Central memory CD4-positive, alpha-beta T cell (primary cell): ENCODE measurements at regions not wholly inside any gene's neighbourhood (a gene's known extent, or its start where the extent isn't known, plus 50 kb on each side); places are given as distances from the start of the nearest gene placed in this dataset.
A peak's percentile ranks its signal among the peaks of the same experiment; 100 is the strongest.

Experiments
- DNase-seq: peaks from one replicate; pipeline ENCODE4 v3.0.0; 2022

- no peak for DNase-seq
These were observed 145.5 kb upstream of the RPS6KA2 start for GRCh38 chr6:166772518-166772917.

DNA sequence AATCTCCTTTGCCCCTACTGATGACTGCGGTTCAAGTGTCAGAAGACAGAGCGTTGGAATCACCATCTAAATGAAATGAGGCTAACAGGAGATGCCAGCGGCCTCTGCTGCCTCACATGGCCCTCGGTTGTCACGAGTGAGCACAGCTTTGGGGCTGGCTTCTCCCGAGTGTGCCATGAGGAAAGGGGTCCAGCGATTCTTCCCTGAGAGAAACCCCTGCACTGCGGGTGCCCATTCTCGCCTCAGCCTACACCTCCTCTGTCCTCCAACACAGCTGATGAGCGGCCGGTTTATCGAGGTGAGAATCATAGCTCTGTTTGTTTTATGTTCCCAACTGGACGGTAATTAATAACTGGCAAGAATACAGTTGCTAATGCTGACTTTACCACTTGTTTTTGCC is 144.7 kb upstream of the RPS6KA2 start:
- no peak for DNase-seq

DNA sequence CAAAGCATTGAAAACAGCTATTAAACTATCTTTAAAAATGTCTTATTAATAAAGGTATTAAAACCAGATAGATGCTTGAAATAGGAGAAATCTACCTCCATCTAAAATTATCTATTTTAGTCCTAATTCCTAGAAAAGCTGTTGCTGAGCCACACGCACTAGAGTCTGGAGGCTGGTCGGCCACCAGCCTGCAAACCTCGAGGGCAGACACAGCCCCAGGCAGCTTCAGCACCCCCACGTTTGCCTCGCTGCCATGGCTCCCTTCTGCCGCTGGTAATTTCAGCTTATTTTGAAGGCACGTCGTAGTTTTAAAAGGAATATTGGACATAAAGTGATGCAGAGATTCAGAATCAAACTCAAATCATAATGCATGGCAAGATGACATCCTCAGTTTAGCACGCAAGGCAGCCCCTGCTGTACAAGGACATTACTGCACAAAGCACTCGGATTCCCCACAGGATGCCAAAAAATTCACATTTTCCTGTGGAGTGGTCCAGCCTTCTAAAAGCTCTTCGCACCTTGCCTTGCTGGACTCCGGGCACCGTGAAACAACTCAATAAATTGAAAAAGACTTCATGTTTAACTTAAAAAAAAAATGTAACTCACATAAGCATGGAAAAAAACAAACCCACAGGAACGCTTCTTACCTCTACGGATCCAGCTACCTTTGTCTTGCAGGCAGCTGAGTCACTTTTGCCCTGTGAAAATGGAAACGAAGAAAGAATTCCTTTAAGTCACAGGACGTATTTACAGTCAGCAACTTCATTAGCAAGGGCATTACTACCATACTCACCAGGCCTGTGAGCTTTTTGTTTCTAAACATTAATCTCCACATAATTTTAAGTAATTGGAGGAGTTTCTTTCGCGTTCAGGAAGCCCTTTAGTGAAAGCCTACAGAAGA is 143.4 kb upstream of the RPS6KA2 start:
- DNase-seq = no peak

- no peak for DNase-seq
These were observed 142.6 kb upstream of the RPS6KA2 start for GRCh38 chr6:166769648-166770047.

DNA sequence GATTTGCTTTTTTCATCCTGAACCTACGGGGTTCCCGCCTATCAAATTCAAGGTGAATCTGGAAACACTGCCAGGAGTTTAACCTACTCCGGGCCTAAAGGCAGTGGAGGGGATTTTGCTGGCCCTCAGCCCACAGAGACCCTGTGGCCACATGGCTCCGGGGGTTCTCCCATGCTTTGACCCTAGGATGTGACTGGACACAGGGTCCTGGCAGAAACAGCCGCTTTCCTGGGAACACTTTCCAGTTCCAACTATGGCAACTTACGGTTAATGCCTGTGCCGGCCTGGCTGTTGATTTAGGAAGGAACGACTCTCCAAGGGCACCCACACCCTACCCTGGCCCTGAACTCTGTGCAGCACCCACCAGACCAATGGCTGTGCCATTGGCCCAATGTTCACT is 141.7 kb upstream of the RPS6KA2 start:
- DNase-seq = no peak

DNA sequence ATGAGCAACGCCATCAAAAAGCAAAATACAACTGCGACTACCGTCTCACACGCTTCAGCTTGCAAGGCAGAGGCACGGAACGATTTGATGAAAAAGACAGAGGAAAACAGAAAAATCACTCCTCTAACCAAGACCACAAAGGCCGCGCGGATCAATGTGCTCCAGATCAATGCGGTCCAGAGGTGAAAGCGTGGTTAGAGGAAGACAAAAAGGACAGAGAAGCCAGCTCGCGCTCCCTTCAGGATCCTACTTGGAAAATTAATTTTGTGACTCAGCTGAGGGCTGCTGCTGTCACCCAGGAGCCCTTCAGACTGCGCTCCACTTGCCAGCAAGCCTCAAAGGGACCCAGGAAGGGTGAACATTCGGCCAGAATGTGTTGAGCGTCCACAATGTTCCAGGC is 140.2 kb upstream of the RPS6KA2 start:
- no peak for DNase-seq

- no peak for DNase-seq
These were observed 139.7 kb upstream of the RPS6KA2 start for GRCh38 chr6:166766769-166767168.

DNA sequence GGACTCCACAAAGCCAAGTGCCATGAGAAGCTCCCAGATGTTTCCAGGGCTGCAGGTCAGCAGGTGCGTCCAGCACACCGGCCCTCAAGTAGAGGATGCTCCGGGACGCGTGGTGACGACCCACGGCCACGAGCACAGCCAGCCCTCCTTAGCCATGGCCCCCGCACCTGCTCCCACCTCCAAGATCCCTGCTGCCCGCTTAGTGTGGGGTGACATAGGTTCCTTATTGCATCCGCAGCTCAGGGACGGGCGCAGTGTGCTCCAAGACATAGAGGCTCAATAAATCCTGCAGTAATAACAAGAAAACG is 138.1 kb upstream of the RPS6KA2 start:
- no peak for DNase-seq

GRCh38 chr6:166764473-166765233 is 137.6 kb upstream of the RPS6KA2 start:
- DNase-seq = no peak

DNA sequence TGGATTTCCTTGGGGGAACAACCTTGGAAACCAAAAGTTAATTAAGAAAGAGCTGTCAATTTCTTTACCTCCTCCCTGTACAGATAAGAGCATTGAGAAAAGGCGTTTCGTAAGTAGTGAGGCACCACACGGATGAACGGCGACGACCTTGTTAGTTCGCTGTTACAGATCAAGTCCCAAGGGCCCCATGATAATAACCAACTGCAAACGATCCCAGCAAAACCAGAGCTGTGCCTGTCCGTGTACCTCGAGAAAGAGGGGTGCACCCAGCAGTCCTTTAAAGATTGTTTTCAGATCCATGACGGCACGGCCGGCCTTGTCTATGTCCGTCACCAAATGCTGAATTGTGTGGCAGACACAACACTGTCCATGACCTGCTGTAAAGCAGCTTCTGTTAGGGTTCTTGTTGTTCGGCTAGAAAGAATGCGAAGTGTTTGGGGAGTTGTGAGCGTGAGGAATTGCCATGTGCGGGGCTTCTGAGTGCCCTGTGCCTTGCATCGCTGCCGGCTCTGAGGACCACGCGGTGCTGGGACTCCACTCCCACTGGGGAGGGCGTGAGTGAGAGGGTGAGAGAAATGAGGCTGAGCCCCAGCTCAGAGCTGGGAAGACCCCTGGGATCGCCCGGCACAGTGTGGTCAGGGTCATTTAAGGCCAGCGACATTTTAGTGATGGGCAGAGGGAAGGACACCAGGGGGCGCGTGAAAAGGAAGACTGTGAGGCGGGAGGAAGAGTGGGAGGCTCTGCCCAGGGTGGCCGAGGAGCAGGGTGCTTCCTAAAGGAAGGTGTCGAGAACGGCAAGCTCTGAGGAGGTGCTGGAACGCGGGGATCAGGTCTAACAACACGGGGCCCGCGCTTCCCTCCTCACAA is 136.8 kb upstream of the RPS6KA2 start:
- DNase-seq = no peak

- no peak for DNase-seq
These were observed 134.8 kb upstream of the RPS6KA2 start for GRCh38 chr6:166761801-166762200.

- peak; percentile 65 for DNase-seq
These were observed 133.2 kb upstream of the RPS6KA2 start for GRCh38 chr6:166760288-166760687.

GRCh38 chr6:166758136-166758704 is 131.2 kb upstream of the RPS6KA2 start:
- no peak for DNase-seq

DNA sequence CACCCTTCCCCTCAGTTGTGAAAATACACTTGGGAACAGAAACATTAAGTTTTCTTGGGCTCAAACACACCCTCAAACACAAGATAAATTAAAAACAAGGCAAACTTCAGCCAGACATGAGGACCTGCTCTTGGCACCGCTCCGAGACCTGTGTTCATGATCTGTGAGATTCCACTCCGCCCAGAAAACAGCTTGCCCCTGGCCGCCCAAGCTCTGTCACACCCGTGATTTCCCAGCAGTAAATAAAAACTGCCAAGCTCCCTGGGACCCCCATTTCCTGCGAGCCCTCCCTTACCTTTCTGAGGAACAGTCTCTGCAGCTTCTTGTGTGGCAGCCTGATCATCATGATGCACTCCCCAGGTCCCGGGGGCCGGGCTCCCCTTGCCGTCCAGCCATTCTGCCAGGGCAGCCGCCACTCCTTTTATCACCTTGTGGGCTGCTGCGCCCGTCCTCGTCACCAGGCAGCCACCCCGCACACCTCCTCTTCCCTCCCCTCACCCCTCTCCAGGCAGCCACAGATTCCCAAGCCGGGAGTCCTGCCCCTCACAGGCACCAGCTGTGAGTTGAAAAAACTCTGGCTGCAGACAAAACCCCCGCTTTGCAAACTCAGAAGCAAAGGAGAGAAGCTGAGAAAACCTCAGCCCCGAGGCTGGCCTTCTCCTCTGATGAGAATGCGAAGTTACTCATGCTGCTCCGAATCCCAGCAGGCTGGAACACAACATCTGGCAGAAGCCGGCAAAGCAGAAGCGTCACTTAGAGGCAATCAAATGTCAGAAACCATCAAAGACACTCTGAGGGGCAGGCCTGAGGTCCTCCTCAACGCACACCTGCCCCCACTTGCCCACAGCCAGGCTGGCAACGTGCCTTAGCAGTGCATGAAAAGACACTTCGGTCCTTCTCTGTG is 130.4 kb upstream of the RPS6KA2 start:
- no peak for DNase-seq

DNA sequence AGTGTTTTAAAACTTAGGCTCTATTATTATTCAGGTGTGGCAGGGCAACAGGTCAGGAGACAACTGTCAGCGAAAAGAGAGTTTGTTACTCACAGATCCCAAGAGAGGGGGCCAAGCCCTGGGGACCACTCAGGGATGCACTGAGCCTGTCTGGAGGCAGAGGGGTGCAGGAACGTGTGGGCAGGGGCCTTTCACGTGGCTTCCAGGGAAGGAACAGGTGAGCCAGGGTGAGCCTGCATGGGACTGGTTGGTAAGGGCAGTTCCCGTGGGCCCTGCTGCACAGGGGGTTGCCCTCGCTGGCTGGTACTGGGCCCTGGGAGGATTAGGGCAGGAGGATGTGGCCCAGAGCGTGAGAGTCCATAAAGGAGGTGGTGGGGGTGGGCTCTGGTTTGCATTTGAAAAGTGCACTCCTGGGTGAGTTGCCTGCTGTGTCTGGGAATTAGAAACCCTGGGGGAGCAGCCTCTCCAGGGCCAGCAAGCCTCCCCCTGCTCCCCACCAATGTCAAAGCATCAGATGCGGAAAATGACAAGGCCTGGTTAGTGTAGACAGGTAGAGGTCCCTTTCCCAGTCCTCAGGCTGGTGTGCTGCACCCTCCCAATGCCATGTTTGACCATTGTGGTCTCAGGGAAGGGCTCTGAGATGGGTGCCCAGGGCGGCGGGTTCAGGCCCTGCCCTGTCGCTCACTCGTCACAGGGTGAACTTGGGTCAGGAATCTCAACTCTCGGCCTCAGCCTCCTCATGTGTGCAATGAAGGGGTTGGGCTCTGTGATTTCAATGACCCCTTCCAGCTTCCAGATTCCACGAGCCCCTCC is 127.4 kb upstream of the RPS6KA2 start:
- no peak for DNase-seq

DNA sequence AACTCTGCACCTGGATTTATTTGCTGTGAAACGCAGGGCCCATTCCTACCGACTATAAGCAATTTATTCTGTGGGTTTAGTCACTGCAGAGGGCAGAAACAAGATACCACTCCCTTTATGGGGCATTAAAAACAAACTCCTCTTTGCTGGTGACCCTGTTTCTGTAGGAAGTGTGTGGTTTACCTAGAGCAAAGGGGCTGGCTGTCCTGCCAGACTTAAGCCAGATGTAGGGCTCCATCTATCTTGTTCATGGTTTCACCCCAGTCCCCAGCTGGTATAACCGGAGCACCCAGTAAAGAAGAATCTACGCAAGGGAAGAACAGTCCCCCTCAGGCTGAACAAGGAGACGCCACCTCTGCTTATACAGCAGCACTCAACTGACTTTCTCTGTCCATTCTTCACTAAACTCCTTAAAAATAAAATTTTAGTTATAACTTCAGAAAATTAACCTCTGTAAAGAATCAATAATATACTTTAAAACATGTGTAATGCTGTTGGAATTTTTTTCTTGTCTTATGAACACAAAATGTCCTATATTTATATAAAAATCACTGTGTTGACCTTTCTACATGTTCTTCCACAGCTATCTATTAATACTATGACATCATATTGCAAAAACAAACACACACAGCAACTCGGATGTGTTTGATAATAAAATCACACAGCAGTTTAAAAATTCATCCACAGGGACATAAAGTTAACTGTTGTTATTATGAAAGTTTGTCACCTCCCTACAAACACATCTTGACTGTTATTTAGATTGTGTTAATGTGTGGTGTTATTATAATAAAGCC is 126.1 kb upstream of the RPS6KA2 start:
- no peak for DNase-seq

GRCh38 chr6:166752097-166752496 is 125.0 kb upstream of the RPS6KA2 start:
- no peak for DNase-seq

DNA sequence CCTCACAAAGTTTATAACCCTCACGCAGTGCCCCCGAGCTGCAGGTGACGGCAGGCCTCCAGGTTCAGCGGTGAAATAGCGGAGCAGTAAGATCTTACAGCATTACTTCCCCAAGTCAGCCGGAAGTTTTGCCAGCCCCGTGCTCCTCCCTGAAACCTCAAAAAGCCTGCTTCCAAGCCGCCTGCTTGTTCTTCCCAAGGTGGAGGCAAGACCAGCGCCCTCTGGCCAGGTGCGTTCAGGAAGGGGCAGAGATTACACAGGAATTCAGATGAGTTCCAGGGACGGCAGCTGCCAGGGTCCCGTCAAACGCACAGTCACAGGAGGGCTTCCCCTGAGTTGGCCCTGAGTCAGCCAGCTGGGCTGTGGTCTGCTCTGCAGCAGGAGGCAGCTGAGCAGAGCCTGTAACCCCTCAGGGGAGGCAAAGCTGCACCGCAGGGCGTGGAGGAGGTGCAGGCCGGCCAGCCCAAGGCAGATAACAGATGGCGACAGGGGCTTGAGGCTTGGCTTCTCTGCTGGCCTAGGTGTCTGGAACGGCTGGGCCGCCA is 124.1 kb upstream of the RPS6KA2 start:
- DNase-seq = no peak

DNA sequence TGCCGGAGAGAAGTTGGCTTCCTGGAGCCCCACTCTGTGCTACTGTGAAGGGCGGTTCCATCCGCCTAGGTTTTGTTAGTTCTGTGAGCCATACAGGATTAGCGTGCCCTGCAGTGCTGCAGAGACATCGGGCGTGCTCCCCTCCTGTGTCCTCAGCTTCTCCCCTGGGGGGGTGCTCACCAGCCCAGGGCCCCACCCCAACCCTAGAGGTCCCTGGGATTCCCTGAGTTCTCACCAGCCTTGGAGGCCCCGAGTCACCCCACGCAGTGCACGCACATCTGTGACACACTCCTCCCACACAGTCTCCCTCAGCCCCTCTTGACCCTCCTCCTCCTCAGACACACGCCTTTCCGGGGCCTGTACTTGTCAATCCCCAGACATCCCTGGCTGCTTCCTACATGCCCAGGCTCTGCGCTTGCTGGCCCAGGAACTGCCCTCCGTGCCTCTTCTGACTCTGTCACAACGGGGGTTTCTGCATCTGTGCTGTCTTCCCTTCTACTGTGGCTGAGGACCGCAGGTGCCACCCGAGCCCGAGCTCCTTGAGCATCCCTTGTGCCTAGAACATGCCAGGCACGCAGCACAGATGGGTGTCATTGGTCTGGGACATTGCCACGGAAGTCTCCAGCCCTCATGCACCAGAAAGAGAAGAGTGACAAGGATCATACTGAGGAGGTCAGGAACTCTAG is 123.2 kb upstream of the RPS6KA2 start:
- no peak for DNase-seq
